HUES64 (cell line): ENCODE measurements at regions not wholly inside any gene's neighbourhood (a gene's known extent, or its start where the extent isn't known, plus 50 kb on each side); places are given as distances from the start of the nearest gene placed in this dataset.
"Not testable (repeated sequence)": the region's sequence is repeated elsewhere in the genome, so short reads cannot be mapped to it uniquely, and the experiment has no call there.

Experiments used
- H3K27ac ChIP-seq: 2 replicates; pipeline ENCODE4 v1.7.0; 2013; ENCODE audit warnings: low read depth, low read length, inconsistent platforms
- H3K27me3 ChIP-seq: 2 replicates; pipeline ENCODE4 v1.6.1; 2013; ENCODE audit warnings: mild to moderate bottlenecking, low read length; ENCODE audit not compliant: insufficient read depth
- H3K36me3 ChIP-seq: 2 replicates; pipeline ENCODE4 v1.6.1; 2013; ENCODE audit warnings: mild to moderate bottlenecking, low read length; ENCODE audit not compliant: insufficient read depth
- H3K4me1 ChIP-seq: 2 replicates; pipeline ENCODE4 v1.6.1; 2013; ENCODE audit warnings: mild to moderate bottlenecking, low read length, moderate library complexity; ENCODE audit not compliant: insufficient read depth
- H3K4me3 ChIP-seq: 2 replicates; pipeline ENCODE4 v1.5.1; 2013; ENCODE audit warnings: mild to moderate bottlenecking, low read length, moderate library complexity
- H3K9ac ChIP-seq: 2 replicates; pipeline ENCODE4 v1.6.1; 2013; ENCODE audit warnings: mild to moderate bottlenecking, low read depth, low read length
- H3K9me3 ChIP-seq: 2 replicates; pipeline ENCODE4 v1.6.1; 2013; ENCODE audit warnings: low read depth, low read length; ENCODE audit not compliant: insufficient read depth
- WGBS: fragments of 150-250, 120-280 bp; methylation state at CpG from one replicate; pipeline ENCODE4 v1.1.7; 2013; ENCODE audit warnings: missing lambda C conversion rate; 5-methylcytosine and 5-hydroxymethylcytosine counted together

DNA sequence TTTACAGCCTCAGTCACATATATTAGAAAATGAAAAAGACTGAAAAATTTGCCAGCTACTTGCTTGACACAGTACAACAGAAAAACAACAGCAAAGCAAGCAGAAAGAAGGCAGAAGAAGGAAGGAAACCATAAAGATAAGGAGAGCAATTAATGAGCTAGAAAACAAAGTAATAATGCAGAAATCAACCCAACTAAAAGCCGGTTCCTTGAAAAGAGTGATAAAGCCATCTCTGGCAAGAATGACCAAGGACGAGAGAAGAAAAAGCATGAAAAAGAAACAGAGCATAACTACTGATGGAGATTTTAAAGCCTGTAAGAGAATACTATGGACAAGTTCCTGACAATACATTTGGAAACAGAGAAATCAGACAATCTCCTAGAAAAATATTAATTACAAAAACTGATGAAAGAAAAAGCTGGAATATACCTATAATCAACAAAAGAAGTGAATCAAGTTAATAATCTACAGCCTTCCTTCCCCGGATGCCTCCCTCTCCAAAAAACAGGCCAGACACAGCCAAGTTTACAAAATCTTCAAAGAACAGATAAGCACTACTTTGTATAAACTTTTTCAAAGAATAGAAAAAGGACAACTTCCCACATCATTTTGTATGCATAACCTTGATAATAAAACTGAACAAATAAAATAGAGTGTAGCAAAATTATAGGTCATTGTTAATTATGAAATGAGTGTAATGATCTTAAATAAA is 204.0 kb downstream of the BAMBI start:
- Histone ChIP-seq H3K4me3 (no peak overlapping the region), H3K27ac (no peak overlapping the region), H3K27me3 (no peaks in the 10 kb centered on the region), H3K36me3 (no peaks in the 10 kb centered on the region), H3K9me3 (no peaks in the 10 kb centered on the region), H3K4me1 (peaks cover 3% of the 10 kb centered on the region; the same call in 1 of the 2 replicates), H3K9ac (no peak overlapping the region)
- WGBS, result 80% methylated on average over 3 of the region's 3 CpGs

GRCh38 chr10:28883741-28884423 is 206.6 kb downstream of the BAMBI start:
- H3K4me3 ChIP-seq, result no peak overlapping the region
- no peaks in the 10 kb centered on the region for H3K9me3 ChIP-seq
- no peaks in the 10 kb centered on the region for H3K4me1 ChIP-seq
- no peak overlapping the region for H3K9ac ChIP-seq
- H3K27me3 ChIP-seq, result no peaks in the 10 kb centered on the region
- H3K27ac ChIP-seq, result no peak overlapping the region
- 91% methylated on average over 7 of the region's 8 CpGs for WGBS
- no peaks in the 10 kb centered on the region for H3K36me3 ChIP-seq

DNA sequence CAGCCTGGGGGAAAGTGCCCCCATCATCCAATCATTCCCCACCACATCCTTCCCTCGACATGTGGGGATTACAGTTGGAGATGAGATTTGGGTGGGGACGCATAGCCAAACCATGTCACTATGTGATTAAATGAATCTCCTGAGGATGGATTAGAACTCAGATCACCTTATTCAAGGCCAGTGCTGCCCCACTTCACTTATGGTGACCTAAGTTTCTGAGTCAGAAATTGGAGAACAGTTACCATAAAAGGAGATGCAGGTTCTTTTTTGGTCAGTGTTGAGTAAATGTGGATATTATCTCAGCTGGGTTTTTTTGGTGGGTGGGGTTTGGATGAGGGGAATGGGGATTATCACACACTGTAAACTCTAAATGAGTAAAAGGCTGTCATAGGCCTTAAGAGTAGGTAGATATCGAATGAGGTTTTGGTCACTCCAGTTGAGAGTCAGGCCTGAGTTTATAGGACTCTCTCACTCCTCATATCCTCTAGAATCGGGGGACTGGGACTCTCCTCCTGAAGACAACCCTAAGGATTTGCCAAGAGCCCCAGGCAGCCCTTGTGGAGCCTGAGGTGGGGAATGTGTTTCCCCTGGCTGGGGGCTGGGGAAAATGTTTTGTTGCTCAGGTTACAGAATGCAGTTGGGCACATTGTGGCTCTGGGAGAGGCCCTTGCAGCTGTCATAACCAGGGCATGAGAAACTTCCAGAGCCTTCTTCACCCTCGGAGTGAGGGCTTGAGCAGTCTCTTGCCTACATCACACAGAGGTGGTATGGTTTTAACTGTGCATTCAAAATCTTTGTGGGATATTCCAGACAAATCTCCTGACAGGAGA is 213.0 kb downstream of the BAMBI start:
- Histone ChIP-seq H3K9me3 (no peaks in the 10 kb centered on the region), H3K27ac (no peak overlapping the region), H3K27me3 (no peaks in the 10 kb centered on the region), H3K36me3 (no peaks in the 10 kb centered on the region), H3K4me1 (no peaks in the 10 kb centered on the region), H3K4me3 (no peak overlapping the region), H3K9ac (no peak overlapping the region)
- 90% methylated on average over 3 of the region's 5 CpGs for WGBS

DNA sequence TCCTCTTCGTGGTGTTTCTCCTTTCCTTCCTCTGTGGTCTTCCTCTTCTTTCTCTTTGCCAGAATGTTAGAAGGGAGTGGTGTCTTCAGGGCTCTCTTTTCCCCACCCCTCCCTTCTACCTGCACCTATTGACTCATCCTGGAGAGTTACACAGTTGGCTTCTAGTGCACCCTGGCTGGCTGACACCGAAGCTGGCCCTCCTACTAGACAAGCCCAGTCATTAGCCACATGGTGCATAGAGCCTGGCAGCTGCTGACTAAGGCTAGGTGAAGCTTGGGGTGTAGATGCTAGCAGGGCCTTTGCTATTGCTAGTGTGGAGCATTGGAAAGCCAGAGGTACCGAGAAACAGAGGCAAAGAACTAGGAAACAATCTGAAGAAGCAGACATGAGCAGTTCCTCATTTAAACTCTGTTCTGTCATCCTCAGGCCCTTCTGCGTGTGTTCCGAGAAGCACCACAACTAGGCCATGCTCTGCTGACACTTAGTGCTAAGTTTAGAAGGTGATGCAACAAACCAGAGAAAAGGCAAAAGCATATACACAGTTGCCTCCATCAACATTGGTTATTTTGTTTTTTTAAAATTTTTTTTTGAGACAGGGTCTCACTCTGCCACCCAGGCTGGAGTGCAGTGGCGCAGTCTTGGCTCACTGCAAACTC is 213.9 kb downstream of the BAMBI start:
- H3K27me3 ChIP-seq, result no peaks in the 10 kb centered on the region
- no peak overlapping the region for H3K9ac ChIP-seq
- H3K9me3 ChIP-seq, result no peaks in the 10 kb centered on the region
- no peak overlapping the region for H3K27ac ChIP-seq
- 91% methylated on average over 6 of the region's 6 CpGs for WGBS
- H3K4me1 ChIP-seq, result no peaks in the 10 kb centered on the region
- no peaks in the 10 kb centered on the region for H3K36me3 ChIP-seq
- no peak overlapping the region for H3K4me3 ChIP-seq

GRCh38 chr10:28892818-28893547 is 215.7 kb downstream of the BAMBI start:
- 90% methylated on average over 9 of the region's 9 CpGs for WGBS

DNA sequence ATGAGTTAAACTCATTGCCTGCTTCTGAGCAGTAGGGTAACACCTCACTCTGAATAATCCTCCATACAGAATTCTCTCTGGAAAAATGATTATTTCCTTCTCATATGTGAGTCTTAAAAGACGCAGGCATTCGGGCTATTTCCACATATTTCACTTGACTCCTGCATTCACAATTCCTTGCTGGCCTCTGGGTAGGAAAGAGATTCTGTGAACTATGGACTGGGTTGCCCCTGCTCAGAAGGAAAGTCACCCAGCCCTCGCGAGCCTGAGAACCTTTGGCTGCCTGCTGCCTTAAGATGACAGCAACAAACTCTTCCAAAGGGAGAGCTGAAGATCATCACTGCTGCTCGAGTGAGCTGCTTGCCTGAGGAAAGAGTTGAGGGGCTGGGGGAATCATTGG is 216.8 kb downstream of the BAMBI start:
- WGBS, result 95% methylated on average over 5 of the region's 5 CpGs
- H3K9ac ChIP-seq, result no peak overlapping the region
- no peak overlapping the region for H3K27ac ChIP-seq
- no peaks in the 10 kb centered on the region for H3K27me3 ChIP-seq
- H3K9me3 ChIP-seq, result no peaks in the 10 kb centered on the region
- H3K4me3 ChIP-seq, result no peak overlapping the region
- no peaks in the 10 kb centered on the region for H3K4me1 ChIP-seq
- no peaks in the 10 kb centered on the region for H3K36me3 ChIP-seq

More at GRCh38 chr10:28892818-28893547, 215.7 kb downstream of the BAMBI start:
- Histone ChIP-seq H3K4me1 (no peaks in the 10 kb centered on the region), H3K9me3 (no peaks in the 10 kb centered on the region), H3K4me3 (no peak overlapping the region), H3K27me3 (no peaks in the 10 kb centered on the region), H3K9ac (no peak overlapping the region), H3K36me3 (no peaks in the 10 kb centered on the region), H3K27ac (no peak overlapping the region)

DNA sequence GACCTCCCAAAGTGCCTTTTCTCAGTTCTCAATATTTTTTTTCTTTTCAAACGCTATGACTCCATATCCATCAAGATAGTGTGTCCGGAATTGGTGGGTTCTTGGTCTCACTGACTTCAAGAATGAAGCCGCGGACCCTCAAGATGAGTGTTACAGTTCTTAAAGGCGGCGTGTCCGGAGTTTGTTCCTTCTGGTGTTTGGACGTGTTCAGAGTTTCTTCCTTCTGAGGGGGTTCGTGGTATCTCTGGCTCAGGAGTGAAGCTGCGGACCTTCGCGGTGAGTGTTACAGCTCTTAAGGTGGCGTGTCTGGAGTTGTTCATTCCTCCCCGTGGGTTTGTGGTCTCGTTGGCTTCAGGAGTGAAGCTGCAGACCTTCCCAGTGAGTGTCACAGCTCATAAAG is 218.3 kb downstream of the BAMBI start:
- not testable (repeated sequence) for H3K36me3 ChIP-seq, H3K4me3 ChIP-seq, H3K27me3 ChIP-seq, H3K9ac ChIP-seq, H3K27ac ChIP-seq, H3K4me1 ChIP-seq, H3K9me3 ChIP-seq
- 91% methylated on average over 15 of the region's 15 CpGs for WGBS

DNA sequence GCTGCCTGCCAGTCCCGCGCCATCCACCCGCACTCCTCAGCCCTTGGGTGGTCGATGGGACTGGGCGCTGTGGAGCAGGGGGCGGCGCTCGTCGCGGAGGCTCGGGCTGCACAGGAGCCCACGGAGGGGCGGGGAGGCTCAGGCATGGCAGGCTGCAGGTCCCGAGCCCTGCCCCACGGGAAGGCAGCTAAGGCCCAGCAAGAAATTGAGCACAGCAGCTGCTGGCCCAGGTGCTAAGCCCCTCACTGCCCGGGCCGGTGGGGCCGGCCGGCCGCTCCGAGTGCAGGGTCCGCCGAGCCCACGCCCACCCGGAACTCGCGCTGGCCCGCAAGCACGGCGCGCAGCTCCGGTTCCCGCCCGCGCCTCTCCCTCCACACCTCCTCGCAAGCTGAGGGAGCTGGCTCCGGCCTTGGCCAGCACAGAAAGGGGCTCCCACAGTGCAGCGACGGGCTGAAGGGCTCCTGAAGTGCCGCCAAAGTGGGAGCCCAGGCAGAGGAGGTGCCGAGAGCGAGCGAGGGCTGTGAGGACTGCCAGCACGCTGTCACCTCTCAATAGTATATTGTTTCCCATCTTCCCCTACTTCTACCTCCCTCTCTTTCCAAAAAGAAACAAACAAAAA is 219.6 kb downstream of the BAMBI start:
- H3K27me3 ChIP-seq, H3K36me3 ChIP-seq, H3K9ac ChIP-seq, H3K4me3 ChIP-seq, H3K9me3 ChIP-seq, H3K27ac ChIP-seq, H3K4me1 ChIP-seq: not testable (repeated sequence)
- WGBS, result 97% methylated on average over 44 of the region's 44 CpGs

GRCh38 chr10:28897617-28898464 is 220.5 kb downstream of the BAMBI start:
- H3K36me3 ChIP-seq, result no peaks in the 10 kb centered on the region
- H3K4me3 ChIP-seq, result no peak overlapping the region
- H3K27ac ChIP-seq, result no peak overlapping the region
- no peaks in the 10 kb centered on the region for H3K4me1 ChIP-seq
- no peaks in the 10 kb centered on the region for H3K27me3 ChIP-seq
- H3K9ac ChIP-seq, result no peak overlapping the region
- peaks cover 10% of the 10 kb centered on the region; the same call in 1 of the 2 replicates for H3K9me3 ChIP-seq
- WGBS, result 92% methylated on average over 23 of the region's 23 CpGs
